Neural cell (in vitro differentiated cells): ENCODE measurements at regions not wholly inside any gene's neighbourhood (a gene's known extent, or its start where the extent isn't known, plus 50 kb on each side); places are given as distances from the start of the nearest gene placed in this dataset.

Experiments used
- POLR2AphosphoS5 ChIP-seq: IDR thresholded peaks from 2 replicates; pipeline ENCODE4 v1.6.1; 2012
- TF ChIP-seq, protein P1 (sequence below): fragments of 450-650 bp; IDR thresholded peaks from 2 replicates; pipeline ENCODE4 v1.5.1; 2014; ENCODE audit warnings: antibody characterized with exemption, mild to moderate bottlenecking, moderate library complexity; ENCODE audit not compliant: poor library complexity, severe bottlenecking

DNA sequence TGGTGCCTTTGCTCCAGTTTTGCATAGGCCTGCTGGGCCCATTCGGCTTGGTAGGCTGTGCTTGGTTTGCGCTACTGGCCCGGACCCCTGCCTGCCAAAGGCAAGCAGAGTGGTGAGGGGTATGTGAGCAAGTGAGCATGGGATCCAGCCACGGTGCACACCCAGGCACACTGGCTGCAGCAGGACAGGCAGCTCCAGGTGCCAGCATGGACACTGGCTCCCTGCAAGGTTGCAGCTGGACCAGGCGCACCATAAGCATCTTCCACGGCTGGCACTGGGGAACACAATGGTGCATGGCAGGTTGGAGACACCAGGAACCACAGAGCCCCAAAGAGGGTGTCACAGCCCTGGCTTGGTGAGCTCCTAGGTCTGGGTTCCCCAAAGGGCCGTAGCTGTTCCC, 693.5 kb upstream of the PTBP2 start:
- no peak for TF ChIP-seq POLR2AphosphoS5
- TF ChIP-seq, protein P1, sequence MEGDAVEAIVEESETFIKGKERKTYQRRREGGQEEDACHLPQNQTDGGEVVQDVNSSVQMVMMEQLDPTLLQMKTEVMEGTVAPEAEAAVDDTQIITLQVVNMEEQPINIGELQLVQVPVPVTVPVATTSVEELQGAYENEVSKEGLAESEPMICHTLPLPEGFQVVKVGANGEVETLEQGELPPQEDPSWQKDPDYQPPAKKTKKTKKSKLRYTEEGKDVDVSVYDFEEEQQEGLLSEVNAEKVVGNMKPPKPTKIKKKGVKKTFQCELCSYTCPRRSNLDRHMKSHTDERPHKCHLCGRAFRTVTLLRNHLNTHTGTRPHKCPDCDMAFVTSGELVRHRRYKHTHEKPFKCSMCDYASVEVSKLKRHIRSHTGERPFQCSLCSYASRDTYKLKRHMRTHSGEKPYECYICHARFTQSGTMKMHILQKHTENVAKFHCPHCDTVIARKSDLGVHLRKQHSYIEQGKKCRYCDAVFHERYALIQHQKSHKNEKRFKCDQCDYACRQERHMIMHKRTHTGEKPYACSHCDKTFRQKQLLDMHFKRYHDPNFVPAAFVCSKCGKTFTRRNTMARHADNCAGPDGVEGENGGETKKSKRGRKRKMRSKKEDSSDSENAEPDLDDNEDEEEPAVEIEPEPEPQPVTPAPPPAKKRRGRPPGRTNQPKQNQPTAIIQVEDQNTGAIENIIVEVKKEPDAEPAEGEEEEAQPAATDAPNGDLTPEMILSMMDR, result no peak
